ENCODE measurements at regions not wholly inside any gene's neighbourhood (a gene's known extent, or its start where the extent isn't known, plus 50 kb on each side); places are given as distances from the start of the nearest gene placed in this dataset.
"Not testable (repeated sequence)": the region's sequence is repeated elsewhere in the genome, so short reads cannot be mapped to it uniquely, and the experiment has no call there.

- not testable (repeated sequence) for H3K27me3 Mint-ChIP-seq; H3K4me3 Mint-ChIP-seq; DNase-seq; H3K4me1 Mint-ChIP-seq; ATAC-seq; H3K36me3 Mint-ChIP-seq (ENCODE audit: low read depth); H3K27ac Mint-ChIP-seq; H3K9me3 ChIP-seq (ENCODE audit: control insufficient read depth, low read length, poor library complexity, severe bottlenecking)
Observed at GRCh38 chr10:130938891-130939290, 372.6 kb downstream of the TCERG1L start.

GRCh38 chr10:130941886-130942285, 369.6 kb downstream of the TCERG1L start:
- Mint-ChIP-seq H3K27ac (no peak overlapping the region), H3K4me3 (no peak overlapping the region), H3K36me3 (ENCODE audit: low read depth) (no peaks in the 10 kb centered on the region), H3K4me1 (no peaks in the 10 kb centered on the region), H3K27me3 (peaks cover 5% of the 10 kb centered on the region)
- DNase-seq (no peak), ATAC-seq (no peak)
- H3K9me3 ChIP-seq (ENCODE audit: control insufficient read depth, low read length, poor library complexity, severe bottlenecking) = no peaks in the 10 kb centered on the region

- ATAC-seq (no peak), DNase-seq (no peak)
- Mint-ChIP-seq H3K4me1 (no peaks in the 10 kb centered on the region), H3K27me3 (no peaks in the 10 kb centered on the region), H3K4me3 (no peak overlapping the region), H3K36me3 (ENCODE audit: low read depth) (no peaks in the 10 kb centered on the region), H3K27ac (no peak overlapping the region)
- H3K9me3 ChIP-seq (ENCODE audit: control insufficient read depth, low read length, poor library complexity, severe bottlenecking) = no peaks in the 10 kb centered on the region
Observed at GRCh38 chr10:130952086-130952485, 359.4 kb downstream of the TCERG1L start.

- Mint-ChIP-seq H3K36me3 (ENCODE audit: low read depth) (no peaks in the 10 kb centered on the region), H3K4me3 (no peak overlapping the region), H3K4me1 (no peaks in the 10 kb centered on the region), H3K27me3 (no peaks in the 10 kb centered on the region), H3K27ac (no peak overlapping the region)
- H3K9me3 ChIP-seq (ENCODE audit: control insufficient read depth, low read length, poor library complexity, severe bottlenecking) = no peaks in the 10 kb centered on the region
- no peak for DNase-seq
- no peak for ATAC-seq
Observed at GRCh38 chr10:130954326-130954905, 357.1 kb downstream of the TCERG1L start.

- no peak for DNase-seq
- Mint-ChIP-seq H3K4me3 (no peak overlapping the region), H3K27ac (no peak overlapping the region), H3K27me3 (no peaks in the 10 kb centered on the region), H3K4me1 (no peaks in the 10 kb centered on the region), H3K36me3 (ENCODE audit: low read depth) (no peaks in the 10 kb centered on the region)
- no peaks in the 10 kb centered on the region for H3K9me3 ChIP-seq (ENCODE audit: control insufficient read depth, low read length, poor library complexity, severe bottlenecking)
- no peak for ATAC-seq
Observed at GRCh38 chr10:130956251-130956650, 355.3 kb downstream of the TCERG1L start.

GRCh38 chr10:130957423-130957822, 354.1 kb downstream of the TCERG1L start:
- DNase-seq (no peak), ATAC-seq (no peak)
- H3K4me3 Mint-ChIP-seq = no peak overlapping the region
- H3K9me3 ChIP-seq (ENCODE audit: control insufficient read depth, low read length, poor library complexity, severe bottlenecking) = no peaks in the 10 kb centered on the region
- H3K27ac Mint-ChIP-seq = no peak overlapping the region
- no peaks in the 10 kb centered on the region for H3K27me3 Mint-ChIP-seq
- H3K36me3 Mint-ChIP-seq (ENCODE audit: low read depth) = no peaks in the 10 kb centered on the region
- no peaks in the 10 kb centered on the region for H3K4me1 Mint-ChIP-seq

- ATAC-seq (no peak), DNase-seq (no peak)
- Mint-ChIP-seq H3K36me3 (ENCODE audit: low read depth) (no peaks in the 10 kb centered on the region), H3K27ac (no peak overlapping the region), H3K27me3 (no peaks in the 10 kb centered on the region), H3K4me3 (no peak overlapping the region), H3K4me1 (no peaks in the 10 kb centered on the region)
- no peaks in the 10 kb centered on the region for H3K9me3 ChIP-seq (ENCODE audit: control insufficient read depth, low read length, poor library complexity, severe bottlenecking)
Observed at GRCh38 chr10:130958003-130958402, 353.5 kb downstream of the TCERG1L start.

- Mint-ChIP-seq H3K4me1 (no peaks in the 10 kb centered on the region), H3K27me3 (no peaks in the 10 kb centered on the region), H3K27ac (no peak overlapping the region), H3K4me3 (no peak overlapping the region), H3K36me3 (ENCODE audit: low read depth) (no peaks in the 10 kb centered on the region)
- no peak for ATAC-seq
- DNase-seq = no peak
- no peaks in the 10 kb centered on the region for H3K9me3 ChIP-seq (ENCODE audit: control insufficient read depth, low read length, poor library complexity, severe bottlenecking)
Observed at GRCh38 chr10:130958981-130959751, 352.4 kb downstream of the TCERG1L start.

GRCh38 chr10:130959752-130960195, 351.7 kb downstream of the TCERG1L start:
- Mint-ChIP-seq H3K4me1 (no peaks in the 10 kb centered on the region), H3K36me3 (ENCODE audit: low read depth) (no peaks in the 10 kb centered on the region), H3K27ac (no peak overlapping the region), H3K27me3 (no peaks in the 10 kb centered on the region), H3K4me3 (no peak overlapping the region)
- H3K9me3 ChIP-seq (ENCODE audit: control insufficient read depth, low read length, poor library complexity, severe bottlenecking) = no peaks in the 10 kb centered on the region
- no peak for DNase-seq
- no peak for ATAC-seq

- no peak for DNase-seq
Observed at GRCh38 chr10:130960531-130960930, 351.0 kb downstream of the TCERG1L start.

GRCh38 chr10:130961506-130962239, 349.8 kb downstream of the TCERG1L start:
- Mint-ChIP-seq H3K36me3 (ENCODE audit: low read depth) (no peaks in the 10 kb centered on the region), H3K27me3 (no peaks in the 10 kb centered on the region), H3K4me3 (no peak overlapping the region), H3K27ac (no peak overlapping the region), H3K4me1 (no peaks in the 10 kb centered on the region)
- no peaks in the 10 kb centered on the region for H3K9me3 ChIP-seq (ENCODE audit: control insufficient read depth, low read length, poor library complexity, severe bottlenecking)
- no peak for ATAC-seq
- no peak for DNase-seq

More at GRCh38 chr10:130960531-130960930, 351.0 kb downstream of the TCERG1L start:
- no peaks in the 10 kb centered on the region for H3K27me3 Mint-ChIP-seq
- no peak overlapping the region for H3K4me3 Mint-ChIP-seq
- H3K36me3 Mint-ChIP-seq (ENCODE audit: low read depth) = no peaks in the 10 kb centered on the region
- H3K4me1 Mint-ChIP-seq = no peaks in the 10 kb centered on the region
- no peak for ATAC-seq
- no peak overlapping the region for H3K27ac Mint-ChIP-seq
- H3K9me3 ChIP-seq (ENCODE audit: control insufficient read depth, low read length, poor library complexity, severe bottlenecking) = no peaks in the 10 kb centered on the region

- no peaks in the 10 kb centered on the region for H3K36me3 Mint-ChIP-seq (ENCODE audit: low read depth)
- no peaks in the 10 kb centered on the region for H3K4me1 Mint-ChIP-seq
- no peaks in the 10 kb centered on the region for H3K9me3 ChIP-seq (ENCODE audit: control insufficient read depth, low read length, poor library complexity, severe bottlenecking)
- no peak for ATAC-seq
- H3K4me3 Mint-ChIP-seq = no peak overlapping the region
- H3K27me3 Mint-ChIP-seq = no peaks in the 10 kb centered on the region
- no peak for DNase-seq
- no peak overlapping the region for H3K27ac Mint-ChIP-seq
Observed at GRCh38 chr10:130962240-130963051, 349.1 kb downstream of the TCERG1L start.

- Mint-ChIP-seq H3K4me3 (no peak overlapping the region), H3K27me3 (no peaks in the 10 kb centered on the region), H3K4me1 (no peaks in the 10 kb centered on the region), H3K36me3 (ENCODE audit: low read depth) (no peaks in the 10 kb centered on the region), H3K27ac (no peak overlapping the region)
- H3K9me3 ChIP-seq (ENCODE audit: control insufficient read depth, low read length, poor library complexity, severe bottlenecking) = no peaks in the 10 kb centered on the region
- DNase-seq (no peak), ATAC-seq (no peak)
Observed at GRCh38 chr10:130963052-130963393, 348.5 kb downstream of the TCERG1L start.

Measured in T-helper 17 cell (primary cell).